ENCODE measurements at regions not wholly inside any gene's neighbourhood (a gene's known extent, or its start where the extent isn't known, plus 50 kb on each side); places are given as distances from the start of the nearest gene placed in this dataset.

GRCh38 chrX:45322820-45323219 is 122.1 kb upstream of the DIPK2B start:
- TF ChIP-seq, protein P1, sequence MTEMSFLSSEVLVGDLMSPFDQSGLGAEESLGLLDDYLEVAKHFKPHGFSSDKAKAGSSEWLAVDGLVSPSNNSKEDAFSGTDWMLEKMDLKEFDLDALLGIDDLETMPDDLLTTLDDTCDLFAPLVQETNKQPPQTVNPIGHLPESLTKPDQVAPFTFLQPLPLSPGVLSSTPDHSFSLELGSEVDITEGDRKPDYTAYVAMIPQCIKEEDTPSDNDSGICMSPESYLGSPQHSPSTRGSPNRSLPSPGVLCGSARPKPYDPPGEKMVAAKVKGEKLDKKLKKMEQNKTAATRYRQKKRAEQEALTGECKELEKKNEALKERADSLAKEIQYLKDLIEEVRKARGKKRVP (CRISPR knock-in tag; IDR thresholded peaks at IDR 0.05), result no peak
- TF ChIP-seq HBP1 (CRISPR knock-in tag; IDR thresholded peaks at IDR 0.05) (no peak), CC2D1A (IDR thresholded peaks at IDR 0.05) (no peak), POLR2A (conservative IDR thresholded peaks at IDR 0.05) (no peak), TAF9B (IDR thresholded peaks at IDR 0.05; ENCODE audit: partially characterized antibody) (no peak), ADNP (tag; IDR thresholded peaks at IDR 0.05) (no peak), GATAD2B (IDR thresholded peaks at IDR 0.05; ENCODE audit: borderline replicate concordance) (no peak), ZNF174 (CRISPR knock-in tag; IDR thresholded peaks at IDR 0.05) (no peak), SIN3B (IDR thresholded peaks at IDR 0.05; ENCODE audit: low read depth) (no peak), MXI1 (IDR thresholded peaks at IDR 0.05; ENCODE audit: low read depth, low read length) (no peak)
- TF ChIP-seq, protein P2, sequence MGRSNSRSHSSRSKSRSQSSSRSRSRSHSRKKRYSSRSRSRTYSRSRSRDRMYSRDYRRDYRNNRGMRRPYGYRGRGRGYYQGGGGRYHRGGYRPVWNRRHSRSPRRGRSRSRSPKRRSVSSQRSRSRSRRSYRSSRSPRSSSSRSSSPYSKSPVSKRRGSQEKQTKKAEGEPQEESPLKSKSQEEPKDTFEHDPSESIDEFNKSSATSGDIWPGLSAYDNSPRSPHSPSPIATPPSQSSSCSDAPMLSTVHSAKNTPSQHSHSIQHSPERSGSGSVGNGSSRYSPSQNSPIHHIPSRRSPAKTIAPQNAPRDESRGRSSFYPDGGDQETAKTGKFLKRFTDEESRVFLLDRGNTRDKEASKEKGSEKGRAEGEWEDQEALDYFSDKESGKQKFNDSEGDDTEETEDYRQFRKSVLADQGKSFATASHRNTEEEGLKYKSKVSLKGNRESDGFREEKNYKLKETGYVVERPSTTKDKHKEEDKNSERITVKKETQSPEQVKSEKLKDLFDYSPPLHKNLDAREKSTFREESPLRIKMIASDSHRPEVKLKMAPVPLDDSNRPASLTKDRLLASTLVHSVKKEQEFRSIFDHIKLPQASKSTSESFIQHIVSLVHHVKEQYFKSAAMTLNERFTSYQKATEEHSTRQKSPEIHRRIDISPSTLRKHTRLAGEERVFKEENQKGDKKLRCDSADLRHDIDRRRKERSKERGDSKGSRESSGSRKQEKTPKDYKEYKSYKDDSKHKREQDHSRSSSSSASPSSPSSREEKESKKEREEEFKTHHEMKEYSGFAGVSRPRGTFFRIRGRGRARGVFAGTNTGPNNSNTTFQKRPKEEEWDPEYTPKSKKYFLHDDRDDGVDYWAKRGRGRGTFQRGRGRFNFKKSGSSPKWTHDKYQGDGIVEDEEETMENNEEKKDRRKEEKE (IDR thresholded peaks at IDR 0.05; ENCODE audit: borderline replicate concordance in 1 of 2, control insufficient read depth in 1 of 2, low read depth in 2 of 2, low read length in 1 of 2), result no peak
- TF ChIP-seq, protein P3, sequence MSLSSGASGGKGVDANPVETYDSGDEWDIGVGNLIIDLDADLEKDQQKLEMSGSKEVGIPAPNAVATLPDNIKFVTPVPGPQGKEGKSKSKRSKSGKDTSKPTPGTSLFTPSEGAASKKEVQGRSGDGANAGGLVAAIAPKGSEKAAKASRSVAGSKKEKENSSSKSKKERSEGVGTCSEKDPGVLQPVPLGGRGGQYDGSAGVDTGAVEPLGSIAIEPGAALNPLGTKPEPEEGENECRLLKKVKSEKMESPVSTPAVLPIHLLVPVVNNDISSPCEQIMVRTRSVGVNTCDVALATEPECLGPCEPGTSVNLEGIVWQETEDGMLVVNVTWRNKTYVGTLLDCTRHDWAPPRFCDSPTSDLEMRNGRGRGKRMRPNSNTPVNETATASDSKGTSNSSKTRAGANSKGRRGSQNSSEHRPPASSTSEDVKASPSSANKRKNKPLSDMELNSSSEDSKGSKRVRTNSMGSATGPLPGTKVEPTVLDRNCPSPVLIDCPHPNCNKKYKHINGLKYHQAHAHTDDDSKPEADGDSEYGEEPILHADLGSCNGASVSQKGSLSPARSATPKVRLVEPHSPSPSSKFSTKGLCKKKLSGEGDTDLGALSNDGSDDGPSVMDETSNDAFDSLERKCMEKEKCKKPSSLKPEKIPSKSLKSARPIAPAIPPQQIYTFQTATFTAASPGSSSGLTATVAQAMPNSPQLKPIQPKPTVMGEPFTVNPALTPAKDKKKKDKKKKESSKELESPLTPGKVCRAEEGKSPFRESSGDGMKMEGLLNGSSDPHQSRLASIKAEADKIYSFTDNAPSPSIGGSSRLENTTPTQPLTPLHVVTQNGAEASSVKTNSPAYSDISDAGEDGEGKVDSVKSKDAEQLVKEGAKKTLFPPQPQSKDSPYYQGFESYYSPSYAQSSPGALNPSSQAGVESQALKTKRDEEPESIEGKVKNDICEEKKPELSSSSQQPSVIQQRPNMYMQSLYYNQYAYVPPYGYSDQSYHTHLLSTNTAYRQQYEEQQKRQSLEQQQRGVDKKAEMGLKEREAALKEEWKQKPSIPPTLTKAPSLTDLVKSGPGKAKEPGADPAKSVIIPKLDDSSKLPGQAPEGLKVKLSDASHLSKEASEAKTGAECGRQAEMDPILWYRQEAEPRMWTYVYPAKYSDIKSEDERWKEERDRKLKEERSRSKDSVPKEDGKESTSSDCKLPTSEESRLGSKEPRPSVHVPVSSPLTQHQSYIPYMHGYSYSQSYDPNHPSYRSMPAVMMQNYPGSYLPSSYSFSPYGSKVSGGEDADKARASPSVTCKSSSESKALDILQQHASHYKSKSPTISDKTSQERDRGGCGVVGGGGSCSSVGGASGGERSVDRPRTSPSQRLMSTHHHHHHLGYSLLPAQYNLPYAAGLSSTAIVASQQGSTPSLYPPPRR (CRISPR knock-in tag; IDR thresholded peaks at IDR 0.05; ENCODE audit: borderline replicate concordance), result no peak
- TF ChIP-seq, protein P4, sequence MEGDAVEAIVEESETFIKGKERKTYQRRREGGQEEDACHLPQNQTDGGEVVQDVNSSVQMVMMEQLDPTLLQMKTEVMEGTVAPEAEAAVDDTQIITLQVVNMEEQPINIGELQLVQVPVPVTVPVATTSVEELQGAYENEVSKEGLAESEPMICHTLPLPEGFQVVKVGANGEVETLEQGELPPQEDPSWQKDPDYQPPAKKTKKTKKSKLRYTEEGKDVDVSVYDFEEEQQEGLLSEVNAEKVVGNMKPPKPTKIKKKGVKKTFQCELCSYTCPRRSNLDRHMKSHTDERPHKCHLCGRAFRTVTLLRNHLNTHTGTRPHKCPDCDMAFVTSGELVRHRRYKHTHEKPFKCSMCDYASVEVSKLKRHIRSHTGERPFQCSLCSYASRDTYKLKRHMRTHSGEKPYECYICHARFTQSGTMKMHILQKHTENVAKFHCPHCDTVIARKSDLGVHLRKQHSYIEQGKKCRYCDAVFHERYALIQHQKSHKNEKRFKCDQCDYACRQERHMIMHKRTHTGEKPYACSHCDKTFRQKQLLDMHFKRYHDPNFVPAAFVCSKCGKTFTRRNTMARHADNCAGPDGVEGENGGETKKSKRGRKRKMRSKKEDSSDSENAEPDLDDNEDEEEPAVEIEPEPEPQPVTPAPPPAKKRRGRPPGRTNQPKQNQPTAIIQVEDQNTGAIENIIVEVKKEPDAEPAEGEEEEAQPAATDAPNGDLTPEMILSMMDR (IDR thresholded peaks at IDR 0.05 in 2 of 3, conservative IDR thresholded peaks at IDR 0.05 in 1 of 3; ENCODE audit: insufficient read depth in 2 of 3, low read depth in 1 of 3, low read length in 3 of 3), result no peak
- TF ChIP-seq, protein P5, sequence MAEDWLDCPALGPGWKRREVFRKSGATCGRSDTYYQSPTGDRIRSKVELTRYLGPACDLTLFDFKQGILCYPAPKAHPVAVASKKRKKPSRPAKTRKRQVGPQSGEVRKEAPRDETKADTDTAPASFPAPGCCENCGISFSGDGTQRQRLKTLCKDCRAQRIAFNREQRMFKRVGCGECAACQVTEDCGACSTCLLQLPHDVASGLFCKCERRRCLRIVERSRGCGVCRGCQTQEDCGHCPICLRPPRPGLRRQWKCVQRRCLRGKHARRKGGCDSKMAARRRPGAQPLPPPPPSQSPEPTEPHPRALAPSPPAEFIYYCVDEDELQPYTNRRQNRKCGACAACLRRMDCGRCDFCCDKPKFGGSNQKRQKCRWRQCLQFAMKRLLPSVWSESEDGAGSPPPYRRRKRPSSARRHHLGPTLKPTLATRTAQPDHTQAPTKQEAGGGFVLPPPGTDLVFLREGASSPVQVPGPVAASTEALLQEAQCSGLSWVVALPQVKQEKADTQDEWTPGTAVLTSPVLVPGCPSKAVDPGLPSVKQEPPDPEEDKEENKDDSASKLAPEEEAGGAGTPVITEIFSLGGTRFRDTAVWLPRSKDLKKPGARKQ (CRISPR knock-in tag; IDR thresholded peaks at IDR 0.05), result no peak
